ENCODE measurements at regions not wholly inside any gene's neighbourhood (a gene's known extent, or its start where the extent isn't known, plus 50 kb on each side); places are given as distances from the start of the nearest gene placed in this dataset.

DNA sequence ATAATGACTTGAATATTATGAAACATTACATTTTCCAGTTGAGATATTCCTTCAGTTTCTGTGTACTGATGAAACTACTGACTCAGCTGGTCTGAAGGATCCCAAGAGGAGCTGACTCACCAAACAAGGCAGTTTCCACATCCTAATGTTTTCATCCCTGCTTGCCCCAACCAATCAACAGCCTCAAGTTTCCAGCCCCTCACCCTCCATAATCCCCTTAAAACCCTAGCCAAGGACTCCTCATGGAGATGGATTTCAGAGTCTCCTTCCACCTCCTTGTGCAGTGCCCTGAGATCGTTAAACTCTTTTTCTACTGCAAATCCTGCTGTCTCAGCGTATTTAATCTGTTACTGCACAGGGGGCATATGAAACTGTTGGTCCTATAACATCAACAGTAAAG is 83.1 kb upstream of the HAO2 start:
- DNase-seq (ENCODE audit: low read depth): no peak
- TF ChIP-seq, protein P1, sequence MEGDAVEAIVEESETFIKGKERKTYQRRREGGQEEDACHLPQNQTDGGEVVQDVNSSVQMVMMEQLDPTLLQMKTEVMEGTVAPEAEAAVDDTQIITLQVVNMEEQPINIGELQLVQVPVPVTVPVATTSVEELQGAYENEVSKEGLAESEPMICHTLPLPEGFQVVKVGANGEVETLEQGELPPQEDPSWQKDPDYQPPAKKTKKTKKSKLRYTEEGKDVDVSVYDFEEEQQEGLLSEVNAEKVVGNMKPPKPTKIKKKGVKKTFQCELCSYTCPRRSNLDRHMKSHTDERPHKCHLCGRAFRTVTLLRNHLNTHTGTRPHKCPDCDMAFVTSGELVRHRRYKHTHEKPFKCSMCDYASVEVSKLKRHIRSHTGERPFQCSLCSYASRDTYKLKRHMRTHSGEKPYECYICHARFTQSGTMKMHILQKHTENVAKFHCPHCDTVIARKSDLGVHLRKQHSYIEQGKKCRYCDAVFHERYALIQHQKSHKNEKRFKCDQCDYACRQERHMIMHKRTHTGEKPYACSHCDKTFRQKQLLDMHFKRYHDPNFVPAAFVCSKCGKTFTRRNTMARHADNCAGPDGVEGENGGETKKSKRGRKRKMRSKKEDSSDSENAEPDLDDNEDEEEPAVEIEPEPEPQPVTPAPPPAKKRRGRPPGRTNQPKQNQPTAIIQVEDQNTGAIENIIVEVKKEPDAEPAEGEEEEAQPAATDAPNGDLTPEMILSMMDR (IDR thresholded peaks at IDR 0.05; ENCODE audit: low read depth, low read length, missing control alignments): no peak
- no peak overlapping the region for H3K4me3 ChIP-seq (ENCODE audit: low read depth, low read length)
- in situ Hi-C loops (cut with HindIII; ENCODE audit: low sequenced_read_pairs): no loop called here

DNA sequence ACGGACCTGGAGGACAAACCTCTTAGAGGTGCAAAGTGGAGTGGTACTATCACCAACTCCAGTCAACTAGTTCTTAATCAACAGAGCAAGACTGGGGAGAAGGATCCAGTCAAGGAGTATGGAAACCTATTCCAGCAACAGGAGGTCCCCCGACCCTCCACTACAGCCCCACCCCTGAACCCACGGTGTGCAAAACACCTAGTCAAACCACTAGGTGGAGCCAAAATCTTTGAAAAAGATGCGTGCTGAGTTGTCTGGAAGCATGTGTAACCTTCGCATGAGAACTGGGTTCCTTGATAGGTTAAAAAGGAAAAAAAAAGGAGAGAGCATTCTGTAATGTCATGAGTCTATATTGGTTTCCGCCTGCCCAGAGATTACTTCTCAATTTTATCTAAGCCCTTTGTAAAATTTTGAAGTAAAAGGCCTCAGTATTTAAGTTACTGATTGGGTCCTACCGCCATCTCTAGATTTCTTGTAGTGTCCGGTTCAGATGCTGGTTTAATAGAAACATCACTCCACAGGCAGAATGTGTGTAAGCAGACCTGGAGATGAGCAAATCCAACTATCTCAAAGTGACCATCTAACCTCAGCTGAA is 81.9 kb upstream of the HAO2 start:
- TF ChIP-seq, protein P1 (IDR thresholded peaks at IDR 0.05; ENCODE audit: low read depth, low read length, missing control alignments): peak; percentile 64
- DNase-seq (ENCODE audit: low read depth): no peak
- no peak overlapping the region for H3K4me3 ChIP-seq (ENCODE audit: low read depth, low read length)
- in situ Hi-C loops (cut with HindIII; ENCODE audit: low sequenced_read_pairs): no loop called here

DNA sequence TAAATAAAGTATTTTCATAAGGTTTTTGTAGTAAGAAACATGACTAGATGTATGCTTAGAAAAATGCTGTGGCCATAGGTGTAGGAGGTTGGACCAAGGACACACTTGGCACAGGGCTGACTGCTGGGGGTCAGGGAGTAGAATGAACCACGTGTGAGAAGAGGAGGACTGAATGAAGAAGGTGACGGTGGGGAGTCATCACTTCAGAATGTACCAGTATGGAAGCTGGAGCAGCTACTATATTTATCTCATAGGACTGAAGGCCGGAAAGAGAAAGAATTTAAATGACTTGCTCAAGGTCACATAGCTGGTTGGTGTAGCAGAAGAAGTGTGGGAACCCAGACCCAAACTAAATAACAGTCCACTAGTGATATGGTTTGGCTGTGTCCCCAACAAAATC is 79.8 kb upstream of the HAO2 start:
- no peak overlapping the region for H3K4me3 ChIP-seq (ENCODE audit: low read depth, low read length)
- TF ChIP-seq, protein P1 (IDR thresholded peaks at IDR 0.05; ENCODE audit: low read depth, low read length, missing control alignments): no peak
- in situ Hi-C loops (cut with HindIII; ENCODE audit: low sequenced_read_pairs): no loop called here
- DNase-seq (ENCODE audit: low read depth): no peak

DNA sequence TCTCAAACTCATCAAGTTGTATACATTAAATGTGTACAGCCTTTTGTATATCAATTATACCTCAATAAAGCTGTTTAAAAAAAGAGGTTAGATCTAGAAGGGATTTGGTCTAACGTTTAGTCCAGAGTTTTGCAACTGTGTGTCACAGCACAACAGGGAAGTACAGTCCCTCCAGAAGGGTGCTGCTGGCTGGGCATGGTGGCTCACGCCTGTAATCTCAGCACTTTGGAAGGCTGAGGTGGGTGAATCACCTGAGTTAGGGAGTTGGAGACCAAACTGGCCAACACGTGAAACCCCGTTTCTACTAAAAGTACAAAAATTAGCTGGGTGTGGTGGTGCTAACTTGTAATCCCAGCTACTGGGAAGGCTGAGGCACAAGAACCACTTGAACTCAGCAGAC is 78.3 kb upstream of the HAO2 start:
- H3K4me3 ChIP-seq (ENCODE audit: low read depth, low read length): no peak overlapping the region
- in situ Hi-C loops (cut with HindIII; ENCODE audit: low sequenced_read_pairs): no loop called here
- TF ChIP-seq, protein P1 (IDR thresholded peaks at IDR 0.05; ENCODE audit: low read depth, low read length, missing control alignments): no peak
- no peak for DNase-seq (ENCODE audit: low read depth)

DNA sequence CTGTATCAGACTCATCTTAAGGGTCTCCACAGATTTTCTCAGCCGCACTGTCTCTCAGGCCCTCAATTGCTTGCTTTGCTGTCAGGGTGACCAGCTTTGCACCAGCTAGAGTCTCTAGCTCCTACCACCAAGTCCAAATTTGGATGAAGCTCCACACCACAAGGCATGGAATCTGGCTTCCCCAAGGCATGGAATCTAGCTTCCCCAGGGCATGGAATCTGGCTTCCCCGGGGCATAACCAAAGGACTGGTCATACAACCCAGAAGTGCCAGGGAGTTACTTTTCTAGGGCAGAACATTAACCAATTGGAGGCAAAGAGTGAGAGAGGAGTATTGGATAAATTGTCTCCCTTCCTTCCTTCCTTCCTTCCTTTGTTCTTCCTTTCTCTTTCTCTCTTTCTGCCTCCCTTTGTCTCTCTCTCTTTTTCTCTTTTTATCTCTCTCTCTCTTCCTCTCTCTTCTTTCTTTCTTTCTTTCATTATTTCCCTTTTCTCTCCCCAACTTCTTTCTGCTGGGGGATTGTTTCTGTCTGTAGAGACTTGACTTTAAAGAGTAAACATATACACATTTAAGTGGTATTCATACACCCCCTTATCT is 76.9 kb upstream of the HAO2 start:
- in situ Hi-C loops (cut with HindIII; ENCODE audit: low sequenced_read_pairs): no loop called here
- no peak for DNase-seq (ENCODE audit: low read depth)
- no peak overlapping the region for H3K4me3 ChIP-seq (ENCODE audit: low read depth, low read length)
- TF ChIP-seq, protein P1 (IDR thresholded peaks at IDR 0.05; ENCODE audit: low read depth, low read length, missing control alignments): no peak

DNA sequence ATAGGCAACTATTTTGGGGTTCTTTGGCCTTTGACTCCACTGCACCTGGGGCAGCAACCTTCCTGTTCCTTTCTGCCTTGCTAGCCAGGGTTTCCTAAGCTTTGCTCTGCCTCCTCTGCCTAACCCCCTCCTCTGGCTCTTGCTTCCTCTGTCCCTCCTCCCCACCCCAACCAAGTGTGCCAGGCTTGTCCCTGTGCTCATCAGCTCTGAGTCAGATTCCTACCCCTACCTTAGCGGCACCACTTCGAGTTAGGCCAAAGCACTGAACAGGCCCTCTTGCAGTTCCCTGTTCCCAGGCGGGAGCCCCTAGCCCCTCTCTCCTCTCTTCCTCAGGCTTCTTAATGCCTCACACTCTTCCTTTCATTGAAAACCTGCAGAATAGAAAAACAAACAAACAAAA is 74.8 kb upstream of the HAO2 start:
- no peak overlapping the region for H3K4me3 ChIP-seq (ENCODE audit: low read depth, low read length)
- in situ Hi-C loops (cut with HindIII; ENCODE audit: low sequenced_read_pairs): no loop called here
- TF ChIP-seq, protein P1 (IDR thresholded peaks at IDR 0.05; ENCODE audit: low read depth, low read length, missing control alignments): no peak

More for the DNA sequence above, 74.8 kb upstream of the HAO2 start:
- DNase-seq (ENCODE audit: low read depth): no peak

All from astrocyte of the cerebellum (primary cell).